ENCODE measurements at regions not wholly inside any gene's neighbourhood (a gene's known extent, or its start where the extent isn't known, plus 50 kb on each side); places are given as distances from the start of the nearest gene placed in this dataset.

DNA sequence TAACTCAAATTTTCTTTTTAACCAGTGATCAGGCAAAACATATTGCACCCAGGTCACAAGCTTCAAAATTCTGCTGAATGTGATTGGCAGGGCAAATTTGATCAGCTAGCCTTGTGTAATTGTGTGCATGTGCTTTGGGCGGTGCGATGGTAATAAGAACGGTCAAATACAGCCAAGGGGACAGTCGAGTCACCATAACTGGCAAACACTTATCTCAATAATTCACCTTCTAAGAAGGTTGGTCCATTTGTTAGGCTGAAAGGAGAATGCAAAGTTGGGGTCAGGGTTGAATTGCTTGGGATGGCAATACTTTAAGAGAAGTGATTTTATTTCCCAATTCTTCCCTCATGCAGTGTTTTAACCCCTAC, 302.4 kb upstream of the PDZRN3 start:
- TF ChIP-seq, protein P1, sequence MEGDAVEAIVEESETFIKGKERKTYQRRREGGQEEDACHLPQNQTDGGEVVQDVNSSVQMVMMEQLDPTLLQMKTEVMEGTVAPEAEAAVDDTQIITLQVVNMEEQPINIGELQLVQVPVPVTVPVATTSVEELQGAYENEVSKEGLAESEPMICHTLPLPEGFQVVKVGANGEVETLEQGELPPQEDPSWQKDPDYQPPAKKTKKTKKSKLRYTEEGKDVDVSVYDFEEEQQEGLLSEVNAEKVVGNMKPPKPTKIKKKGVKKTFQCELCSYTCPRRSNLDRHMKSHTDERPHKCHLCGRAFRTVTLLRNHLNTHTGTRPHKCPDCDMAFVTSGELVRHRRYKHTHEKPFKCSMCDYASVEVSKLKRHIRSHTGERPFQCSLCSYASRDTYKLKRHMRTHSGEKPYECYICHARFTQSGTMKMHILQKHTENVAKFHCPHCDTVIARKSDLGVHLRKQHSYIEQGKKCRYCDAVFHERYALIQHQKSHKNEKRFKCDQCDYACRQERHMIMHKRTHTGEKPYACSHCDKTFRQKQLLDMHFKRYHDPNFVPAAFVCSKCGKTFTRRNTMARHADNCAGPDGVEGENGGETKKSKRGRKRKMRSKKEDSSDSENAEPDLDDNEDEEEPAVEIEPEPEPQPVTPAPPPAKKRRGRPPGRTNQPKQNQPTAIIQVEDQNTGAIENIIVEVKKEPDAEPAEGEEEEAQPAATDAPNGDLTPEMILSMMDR (IDR thresholded peaks at IDR 0.05; ENCODE audit: low read length), result no peak
- no peak for TF ChIP-seq EZH2 (optimal IDR thresholded peaks at IDR 0.05; ENCODE audit: low read depth, low read length)
